ENCODE measurements at regions not wholly inside any gene's neighbourhood (a gene's known extent, or its start where the extent isn't known, plus 50 kb on each side); places are given as distances from the start of the nearest gene placed in this dataset.

DNA sequence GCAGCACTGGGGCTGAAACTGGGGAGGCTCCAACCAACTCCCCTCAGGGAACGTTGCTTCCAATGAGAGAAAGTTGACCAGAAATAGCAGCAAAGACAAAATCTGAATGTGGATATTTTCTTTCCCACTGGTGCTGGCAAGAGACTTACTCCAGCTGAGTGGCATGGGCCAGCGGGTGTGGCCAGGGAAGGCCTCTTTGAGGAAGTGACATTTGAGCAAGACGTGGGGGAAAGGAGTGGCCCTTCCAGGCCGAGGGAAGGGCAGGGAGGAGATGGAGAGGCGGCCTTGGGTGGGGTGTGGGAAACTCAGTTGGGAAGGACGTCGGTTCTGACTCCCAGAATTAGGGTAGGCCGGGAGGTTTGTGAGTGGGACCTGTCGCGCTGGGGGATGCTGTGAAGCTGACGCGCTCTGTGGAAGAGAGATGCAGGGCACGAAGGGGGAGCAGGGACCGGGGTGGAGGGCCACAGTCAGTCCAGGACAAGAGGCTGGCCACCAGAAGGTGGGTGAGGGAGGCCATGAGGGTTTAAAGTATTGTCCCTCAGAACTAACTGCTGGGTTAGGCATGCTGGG lies 96.7 kb upstream of the IKZF1 start:
- H3K27me3 ChIP-seq (ENCODE audit: insufficient read depth in 3 of 3, low read length in 2 of 3): no peaks in the 10 kb centered on the region
- no peaks in the 10 kb centered on the region for H3K36me3 ChIP-seq (ENCODE audit: insufficient read depth in 1 of 2, low read depth in 1 of 2)
- H3K9me3 ChIP-seq: no peaks in the 10 kb centered on the region
- ATAC-seq (no peak), DNase-seq (no peak)
- TF ChIP-seq, protein P1, sequence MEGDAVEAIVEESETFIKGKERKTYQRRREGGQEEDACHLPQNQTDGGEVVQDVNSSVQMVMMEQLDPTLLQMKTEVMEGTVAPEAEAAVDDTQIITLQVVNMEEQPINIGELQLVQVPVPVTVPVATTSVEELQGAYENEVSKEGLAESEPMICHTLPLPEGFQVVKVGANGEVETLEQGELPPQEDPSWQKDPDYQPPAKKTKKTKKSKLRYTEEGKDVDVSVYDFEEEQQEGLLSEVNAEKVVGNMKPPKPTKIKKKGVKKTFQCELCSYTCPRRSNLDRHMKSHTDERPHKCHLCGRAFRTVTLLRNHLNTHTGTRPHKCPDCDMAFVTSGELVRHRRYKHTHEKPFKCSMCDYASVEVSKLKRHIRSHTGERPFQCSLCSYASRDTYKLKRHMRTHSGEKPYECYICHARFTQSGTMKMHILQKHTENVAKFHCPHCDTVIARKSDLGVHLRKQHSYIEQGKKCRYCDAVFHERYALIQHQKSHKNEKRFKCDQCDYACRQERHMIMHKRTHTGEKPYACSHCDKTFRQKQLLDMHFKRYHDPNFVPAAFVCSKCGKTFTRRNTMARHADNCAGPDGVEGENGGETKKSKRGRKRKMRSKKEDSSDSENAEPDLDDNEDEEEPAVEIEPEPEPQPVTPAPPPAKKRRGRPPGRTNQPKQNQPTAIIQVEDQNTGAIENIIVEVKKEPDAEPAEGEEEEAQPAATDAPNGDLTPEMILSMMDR (IDR thresholded peaks at IDR 0.05): no peak
- H3K4me3 ChIP-seq: no peak overlapping the region
- H3K4me1 ChIP-seq: no peaks in the 10 kb centered on the region
- H3K27ac ChIP-seq: no peak overlapping the region
- intact Hi-C loops (cut with DNase I): loop anchor here (5.0 kb wide), 2 partner anchors 215 to 955 kb away; no protein-coding TSS in a partner anchor
- 64 to 73% (median 72%) methylated on average over 14 of the region's 14 CpGs for WGBS, 3 donors

DNA sequence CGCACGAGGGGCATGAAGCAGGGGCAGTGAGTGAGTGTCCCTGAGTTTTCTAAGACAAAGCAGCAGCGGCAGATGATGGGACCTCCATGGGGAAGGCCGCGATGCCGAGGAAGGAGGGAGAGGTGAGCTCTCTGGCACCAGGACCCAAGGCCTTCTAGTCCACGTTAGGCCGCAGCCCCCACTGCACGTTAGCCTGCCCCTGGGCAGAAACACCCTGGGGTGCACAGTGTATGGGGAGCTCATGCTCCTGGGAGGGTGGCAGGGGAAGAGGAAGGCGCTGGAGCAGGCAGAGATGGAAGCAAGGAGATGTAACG lies 97.3 kb upstream of the IKZF1 start:
- H3K27ac ChIP-seq: no peak overlapping the region
- 89 to 93% (median 92%) methylated on average over 11 of the region's 11 CpGs for WGBS, 3 donors
- DNase-seq: no peak
- TF ChIP-seq, protein P1 (IDR thresholded peaks at IDR 0.05): no peak
- ATAC-seq: no peak
- H3K36me3 ChIP-seq (ENCODE audit: insufficient read depth in 1 of 2, low read depth in 1 of 2): no peaks in the 10 kb centered on the region
- no peaks in the 10 kb centered on the region for H3K27me3 ChIP-seq (ENCODE audit: insufficient read depth in 3 of 3, low read length in 2 of 3)
- intact Hi-C loops (cut with DNase I): loop anchor here (5.0 kb wide), 2 partner anchors 215 to 955 kb away; no protein-coding TSS in a partner anchor
- no peaks in the 10 kb centered on the region for H3K4me1 ChIP-seq
- H3K9me3 ChIP-seq: no peaks in the 10 kb centered on the region
- H3K4me3 ChIP-seq: no peak overlapping the region

DNA sequence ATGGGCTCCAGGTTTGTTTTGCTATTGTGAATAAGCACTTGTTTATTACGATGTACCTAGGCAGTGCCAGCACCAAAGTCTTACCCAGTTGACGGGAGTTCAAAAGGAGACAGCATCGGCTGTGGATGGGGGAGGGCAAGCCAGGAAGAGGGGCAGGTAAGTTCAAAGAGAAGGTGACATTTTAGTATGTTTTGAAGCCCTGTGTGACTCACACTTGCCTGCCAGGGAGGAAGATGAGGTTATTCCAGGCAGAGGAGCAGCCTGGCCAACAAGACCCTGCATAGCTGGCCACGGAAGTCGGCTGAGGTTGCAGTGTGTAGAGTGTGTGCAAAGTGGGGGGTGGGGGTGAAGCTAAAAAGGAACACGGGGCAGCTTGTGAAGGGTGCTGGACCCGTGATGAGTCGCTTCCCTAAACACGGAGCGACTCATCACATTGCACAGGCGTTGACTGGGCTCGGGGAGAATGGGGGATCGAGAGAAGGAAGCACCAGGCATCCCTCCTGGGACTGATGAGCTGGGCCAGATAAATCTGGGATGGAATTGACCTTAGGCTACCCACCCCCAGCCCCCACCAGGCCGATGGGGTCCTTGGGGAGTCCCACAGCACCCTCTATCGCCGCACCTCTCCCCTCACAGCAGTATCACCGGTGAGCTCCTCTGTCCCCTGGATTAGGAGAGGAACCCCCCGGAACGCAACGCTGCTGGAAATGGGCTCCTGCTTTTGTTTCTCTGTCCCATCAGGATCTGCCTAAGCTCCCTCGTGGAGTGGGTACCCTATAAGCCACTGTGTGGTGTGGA lies 97.9 kb upstream of the IKZF1 start:
- TF ChIP-seq, protein P1 (IDR thresholded peaks at IDR 0.05): no peak
- ATAC-seq (no peak), DNase-seq (no peak)
- intact Hi-C loops (cut with DNase I): loop anchor here (5.0 kb wide), 2 partner anchors 216 to 956 kb away; no protein-coding TSS in a partner anchor
- WGBS, 3 donors: 82 to 84% (median 82%) methylated on average over 21 of the region's 21 CpGs
- H3K27me3 ChIP-seq (ENCODE audit: insufficient read depth in 3 of 3, low read length in 2 of 3): no peaks in the 10 kb centered on the region
- H3K9me3 ChIP-seq: no peaks in the 10 kb centered on the region
- H3K36me3 ChIP-seq (ENCODE audit: insufficient read depth in 1 of 2, low read depth in 1 of 2): no peaks in the 10 kb centered on the region
- no peak overlapping the region for H3K4me3 ChIP-seq
- H3K27ac ChIP-seq: no peak overlapping the region
- H3K4me1 ChIP-seq: no peaks in the 10 kb centered on the region

DNA sequence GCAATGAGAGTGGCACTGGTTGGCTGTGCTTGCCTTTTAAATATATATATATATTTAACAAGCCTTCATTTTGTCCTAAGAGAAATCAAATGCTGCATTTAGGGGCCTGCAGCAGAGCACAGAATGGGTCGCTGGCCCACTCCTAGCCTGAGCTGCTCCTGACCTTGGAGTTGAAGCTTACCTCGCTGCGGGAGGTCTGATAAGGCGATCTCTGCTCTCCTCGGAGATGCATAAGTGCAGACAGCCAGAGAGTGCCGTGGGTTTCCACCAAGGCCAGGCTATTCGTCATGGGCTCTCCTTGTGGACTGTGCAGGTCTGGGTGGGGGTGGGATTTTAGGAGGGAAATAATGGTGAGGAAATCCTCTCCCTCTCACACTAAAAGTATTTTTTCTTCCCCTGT lies 99.5 kb upstream of the IKZF1 start:
- H3K4me3 ChIP-seq: no peak overlapping the region
- DNase-seq: no peak
- H3K9me3 ChIP-seq: no peaks in the 10 kb centered on the region
- WGBS, 3 donors: 61 to 73% (median 65%) methylated on average over 7 of the region's 7 CpGs
- no peaks in the 10 kb centered on the region for H3K27me3 ChIP-seq (ENCODE audit: insufficient read depth in 3 of 3, low read length in 2 of 3)
- H3K36me3 ChIP-seq (ENCODE audit: insufficient read depth in 1 of 2, low read depth in 1 of 2): no peaks in the 10 kb centered on the region
- H3K4me1 ChIP-seq: no peaks in the 10 kb centered on the region
- intact Hi-C loops (cut with DNase I): loop anchor here (2.0 to 5.0 kb wide), 3 partner anchors 214 to 957 kb away; no protein-coding TSS in a partner anchor
- ATAC-seq: peak in 2 of 4 donors; percentile 24 to 33
- TF ChIP-seq, protein P1 (IDR thresholded peaks at IDR 0.05): no peak
- H3K27ac ChIP-seq: no peak overlapping the region
